ENCODE measurements at regions not wholly inside any gene's neighbourhood (a gene's known extent, or its start where the extent isn't known, plus 50 kb on each side); places are given as distances from the start of the nearest gene placed in this dataset.
A peak's percentile ranks its signal among the peaks of the same experiment; 100 is the strongest.

- H3K4me3 ChIP-seq (ENCODE audit: low read length): no peak overlapping the region
- BruUV-seq (replicated peaks): no TSS peak
- H2AFZ ChIP-seq (ENCODE audit: low read length): no peak overlapping the region
- H3K27ac ChIP-seq (ENCODE audit: low read length): no peak overlapping the region
- CTCF ChIA-PET: no interaction called here
- H3K36me3 ChIP-seq (ENCODE audit: low read depth, low read length): no peaks in the 10 kb centered on the region
- no peaks in the 10 kb centered on the region for H3K79me2 ChIP-seq (ENCODE audit: low read length)
- TF ChIP-seq EZH2phosphoT487 (IDR thresholded peaks at IDR 0.05; ENCODE audit: borderline replicate concordance, low read length): no peak
- no peak for TF ChIP-seq CTCF (conservative IDR thresholded peaks at IDR 0.05; ENCODE audit: low read depth, low read length)
- no peak for TF ChIP-seq EZH2 (IDR thresholded peaks at IDR 0.05; ENCODE audit: low read length, unreplicated experiment)
- H3K9me2 ChIP-seq (replicated peaks; ENCODE audit: low read length): no peaks in the 10 kb centered on the region
- H3K4me1 ChIP-seq (ENCODE audit: insufficient read depth, low read length): no peaks in the 10 kb centered on the region; the same call in 1 of the 2 replicates
- POLR2A ChIA-PET (ENCODE audit: unreplicated experiment): no interaction called here
- no peak overlapping the region for H3K9ac ChIP-seq (ENCODE audit: low read length)
- H3F3A ChIP-seq (ENCODE audit: low read length, unreplicated experiment): no peaks in the 10 kb centered on the region
- no peak overlapping the region for H3K4me2 ChIP-seq (ENCODE audit: low read length)
- no peaks in the 10 kb centered on the region for H3K27me3 ChIP-seq (ENCODE audit: low read length)
- no peaks in the 10 kb centered on the region for H3K9me3 ChIP-seq (ENCODE audit: low read length)
- H4K20me1 ChIP-seq (ENCODE audit: low read length): no peaks in the 10 kb centered on the region
- ATAC-seq (no peak), DNase-seq (no peak)
- intact Hi-C loops (cut with micrococcal nuclease): no loop called here
These were observed 184.9 kb downstream of the SEC61B start for GRCh38 chr9:99406939-99407338.

GRCh38 chr9:99411068-99411467, 189.0 kb downstream of the SEC61B start:
- no peak for TF ChIP-seq CTCF (conservative IDR thresholded peaks at IDR 0.05; ENCODE audit: low read depth, low read length)
- TF ChIP-seq EZH2phosphoT487 (IDR thresholded peaks at IDR 0.05; ENCODE audit: borderline replicate concordance, low read length): no peak
- no peak for TF ChIP-seq EZH2 (IDR thresholded peaks at IDR 0.05; ENCODE audit: low read length, unreplicated experiment)
- Histone ChIP-seq H3K9me2 (replicated peaks; ENCODE audit: low read length) (no peaks in the 10 kb centered on the region), H3K36me3 (ENCODE audit: low read depth, low read length) (no peaks in the 10 kb centered on the region), H4K20me1 (ENCODE audit: low read length) (no peaks in the 10 kb centered on the region), H3K27me3 (ENCODE audit: low read length) (no peaks in the 10 kb centered on the region), H3K79me2 (ENCODE audit: low read length) (no peaks in the 10 kb centered on the region), H3K4me2 (ENCODE audit: low read length) (no peak overlapping the region), H3K4me3 (ENCODE audit: low read length) (no peak overlapping the region), H2AFZ (ENCODE audit: low read length) (no peak overlapping the region), H3F3A (ENCODE audit: low read length, unreplicated experiment) (no peaks in the 10 kb centered on the region), H3K27ac (ENCODE audit: low read length) (no peak overlapping the region), H3K9ac (ENCODE audit: low read length) (no peak overlapping the region), H3K9me3 (ENCODE audit: low read length) (no peaks in the 10 kb centered on the region), H3K4me1 (ENCODE audit: insufficient read depth, low read length) (peaks cover under 1% of the 10 kb centered on the region; the same call in 1 of the 2 replicates)
- ChIA-PET POLR2A (ENCODE audit: unreplicated experiment) (no interaction called here), CTCF (no interaction called here)
- no TSS peak for BruUV-seq (replicated peaks)
- ATAC-seq (no peak), DNase-seq (peak; percentile 60)
- intact Hi-C loops (cut with micrococcal nuclease): no loop called here

GRCh38 chr9:99411479-99412115, 189.5 kb downstream of the SEC61B start:
- H3F3A ChIP-seq (ENCODE audit: low read length, unreplicated experiment): no peaks in the 10 kb centered on the region
- no peaks in the 10 kb centered on the region for H3K27me3 ChIP-seq (ENCODE audit: low read length)
- ChIA-PET POLR2A (ENCODE audit: unreplicated experiment) (no interaction called here), CTCF (no interaction called here)
- BruUV-seq (replicated peaks): no TSS peak
- H3K9me2 ChIP-seq (replicated peaks; ENCODE audit: low read length): no peaks in the 10 kb centered on the region
- H3K36me3 ChIP-seq (ENCODE audit: low read depth, low read length): no peaks in the 10 kb centered on the region
- DNase-seq (no peak), ATAC-seq (no peak)
- no peak overlapping the region for H3K9ac ChIP-seq (ENCODE audit: low read length)
- no peaks in the 10 kb centered on the region for H3K79me2 ChIP-seq (ENCODE audit: low read length)
- H3K4me2 ChIP-seq (ENCODE audit: low read length): no peak overlapping the region
- peaks cover 3% of the 10 kb centered on the region; the same call in 1 of the 2 replicates for H3K4me1 ChIP-seq (ENCODE audit: insufficient read depth, low read length)
- H2AFZ ChIP-seq (ENCODE audit: low read length): no peak overlapping the region
- intact Hi-C loops (cut with micrococcal nuclease): no loop called here
- no peak overlapping the region for H3K4me3 ChIP-seq (ENCODE audit: low read length)
- TF ChIP-seq CTCF (conservative IDR thresholded peaks at IDR 0.05; ENCODE audit: low read depth, low read length) (no peak), EZH2 (IDR thresholded peaks at IDR 0.05; ENCODE audit: low read length, unreplicated experiment) (no peak), EZH2phosphoT487 (IDR thresholded peaks at IDR 0.05; ENCODE audit: borderline replicate concordance, low read length) (no peak)
- H4K20me1 ChIP-seq (ENCODE audit: low read length): no peaks in the 10 kb centered on the region
- H3K27ac ChIP-seq (ENCODE audit: low read length): no peak overlapping the region
- no peaks in the 10 kb centered on the region for H3K9me3 ChIP-seq (ENCODE audit: low read length)

All from PC-3 (cell line).